DMS53 treated with DMSO at 0.1 percent for 48 hours (cell line): ENCODE measurements at regions not wholly inside any gene's neighbourhood (a gene's known extent, or its start where the extent isn't known, plus 50 kb on each side); places are given as distances from the start of the nearest gene placed in this dataset.

Experiments used
- DNase-seq: peaks from one replicate; lab custom pipeline; 2025; ENCODE audit not compliant: unreplicated experiment; lab: John Stamatoyannopoulos, UW

- no peak for DNase-seq
Measured at GRCh38 chr7:24517166-24517565, 56.1 kb upstream of the PALS2 start.

GRCh38 chr7:24521917-24522623 is 51.2 kb upstream of the PALS2 start:
- DNase-seq: no peak
